ENCODE measurements at regions not wholly inside any gene's neighbourhood (a gene's known extent, or its start where the extent isn't known, plus 50 kb on each side); places are given as distances from the start of the nearest gene placed in this dataset.

- POLR2A ChIA-PET: no interaction called here
- peaks cover 23% of the 10 kb centered on the region for H3K4me1 ChIP-seq
- Mint-ChIP-seq H3K27ac (ENCODE audit: unreplicated experiment) (no peak overlapping the region), H3K9me3 (ENCODE audit: unreplicated experiment) (no peaks in the 10 kb centered on the region), H3K4me3 (ENCODE audit: unreplicated experiment) (no peak overlapping the region), H3K36me3 (ENCODE audit: insufficient read depth, unreplicated experiment) (no peaks in the 10 kb centered on the region), H3K27me3 (ENCODE audit: insufficient read depth, unreplicated experiment) (no peaks in the 10 kb centered on the region), H3K4me1 (ENCODE audit: low read depth, unreplicated experiment) (peaks cover 19% of the 10 kb centered on the region)
- no TSS peak for BruUV-seq (replicated peaks)
- H3K36me3 ChIP-seq (ENCODE audit: control insufficient read depth, insufficient read depth, low read length): no peaks in the 10 kb centered on the region
- CTCF ChIA-PET: no interaction called here
- intact Hi-C loops (cut with micrococcal nuclease; ENCODE audit: unreplicated experiment): no loop called here
- no peak for DNase-seq
- no peaks in the 10 kb centered on the region; the same call in 1 of the 2 replicates for H3K27me3 ChIP-seq (replicated peaks; ENCODE audit: control insufficient read depth, insufficient read depth, low read length)
- no peaks in the 10 kb centered on the region for H3K9me3 ChIP-seq
- no peak for TF ChIP-seq CTCF (IDR thresholded peaks at IDR 0.05; ENCODE audit: insufficient read depth in 1 of 2, low read depth in 1 of 2, low read length in 1 of 2, severe bottlenecking in 1 of 2, unreplicated experiment in 1 of 2)
- no peak overlapping the region for H3K4me3 ChIP-seq (ENCODE audit: low read depth, low read length)
Observed at GRCh38 chr11:62048100-62048499, 75.7 kb upstream of the INCENP start.

GRCh38 chr11:62046568-62047100 is 77.2 kb upstream of the INCENP start:
- no peak for TF ChIP-seq CTCF (IDR thresholded peaks at IDR 0.05; ENCODE audit: insufficient read depth in 1 of 2, low read depth in 1 of 2, low read length in 1 of 2, severe bottlenecking in 1 of 2, unreplicated experiment in 1 of 2)
- peaks cover 6% of the 10 kb centered on the region for H3K36me3 Mint-ChIP-seq (ENCODE audit: insufficient read depth, unreplicated experiment)
- peaks cover 31% of the 10 kb centered on the region for H3K4me1 Mint-ChIP-seq (ENCODE audit: low read depth, unreplicated experiment)
- CTCF ChIA-PET: interaction anchor here (0.6 to 1.0 kb wide), 2 partner anchors 61 to 74 kb away, joined by 3 to 4 read pairs; no protein-coding TSS in a partner anchor
- POLR2A ChIA-PET: interaction anchor here (1.0 kb wide), 1 partner anchor 97 kb away, joined by 3 read pairs; no protein-coding TSS in a partner anchor
- Histone ChIP-seq H3K9me3 (no peaks in the 10 kb centered on the region), H3K4me1 (peaks cover 34% of the 10 kb centered on the region), H3K36me3 (ENCODE audit: control insufficient read depth, insufficient read depth, low read length) (no peaks in the 10 kb centered on the region), H3K27me3 (replicated peaks; ENCODE audit: control insufficient read depth, insufficient read depth, low read length) (no peaks in the 10 kb centered on the region), H3K4me3 (ENCODE audit: low read depth, low read length) (no peak overlapping the region)
- H3K27ac Mint-ChIP-seq (ENCODE audit: unreplicated experiment): no peak overlapping the region
- no peaks in the 10 kb centered on the region for H3K27me3 Mint-ChIP-seq (ENCODE audit: insufficient read depth, unreplicated experiment)
- no TSS peak for BruUV-seq (replicated peaks)
- intact Hi-C loops (cut with micrococcal nuclease; ENCODE audit: unreplicated experiment): no loop called here
- no peaks in the 10 kb centered on the region for H3K9me3 Mint-ChIP-seq (ENCODE audit: unreplicated experiment)
- DNase-seq: no peak
- no peak overlapping the region for H3K4me3 Mint-ChIP-seq (ENCODE audit: unreplicated experiment)

- H3K36me3 Mint-ChIP-seq (ENCODE audit: insufficient read depth, unreplicated experiment): peaks cover 12% of the 10 kb centered on the region
- Histone ChIP-seq H3K4me3 (ENCODE audit: low read depth, low read length) (no peak overlapping the region), H3K27me3 (replicated peaks; ENCODE audit: control insufficient read depth, insufficient read depth, low read length) (no peaks in the 10 kb centered on the region), H3K9me3 (no peaks in the 10 kb centered on the region), H3K4me1 (peaks cover 38% of the 10 kb centered on the region), H3K36me3 (ENCODE audit: control insufficient read depth, insufficient read depth, low read length) (no peaks in the 10 kb centered on the region)
- peak overlapping the region; percentile 27 for H3K27ac Mint-ChIP-seq (ENCODE audit: unreplicated experiment)
- no peak overlapping the region for H3K4me3 Mint-ChIP-seq (ENCODE audit: unreplicated experiment)
- intact Hi-C loops (cut with micrococcal nuclease; ENCODE audit: unreplicated experiment): no loop called here
- BruUV-seq (replicated peaks): no TSS peak
- H3K4me1 Mint-ChIP-seq (ENCODE audit: low read depth, unreplicated experiment): peaks cover 33% of the 10 kb centered on the region
- no peaks in the 10 kb centered on the region for H3K27me3 Mint-ChIP-seq (ENCODE audit: insufficient read depth, unreplicated experiment)
- CTCF ChIA-PET: no interaction called here
- peak in 1 of 2 experiments; percentile 54 for DNase-seq
- POLR2A ChIA-PET: interaction anchor here (0.5 kb wide), 1 partner anchor 293 kb away, joined by 3 read pairs; no protein-coding TSS in a partner anchor
- no peak for TF ChIP-seq CTCF (IDR thresholded peaks at IDR 0.05; ENCODE audit: insufficient read depth in 1 of 2, low read depth in 1 of 2, low read length in 1 of 2, severe bottlenecking in 1 of 2, unreplicated experiment in 1 of 2)
- no peaks in the 10 kb centered on the region for H3K9me3 Mint-ChIP-seq (ENCODE audit: unreplicated experiment)
Observed at GRCh38 chr11:62044639-62045121, 77.2 kb upstream of the FTH1 start.
